ENCODE measurements at regions not wholly inside any gene's neighbourhood (a gene's known extent, or its start where the extent isn't known, plus 50 kb on each side); places are given as distances from the start of the nearest gene placed in this dataset.
A peak's percentile ranks its signal among the peaks of the same experiment; 100 is the strongest.

DNA sequence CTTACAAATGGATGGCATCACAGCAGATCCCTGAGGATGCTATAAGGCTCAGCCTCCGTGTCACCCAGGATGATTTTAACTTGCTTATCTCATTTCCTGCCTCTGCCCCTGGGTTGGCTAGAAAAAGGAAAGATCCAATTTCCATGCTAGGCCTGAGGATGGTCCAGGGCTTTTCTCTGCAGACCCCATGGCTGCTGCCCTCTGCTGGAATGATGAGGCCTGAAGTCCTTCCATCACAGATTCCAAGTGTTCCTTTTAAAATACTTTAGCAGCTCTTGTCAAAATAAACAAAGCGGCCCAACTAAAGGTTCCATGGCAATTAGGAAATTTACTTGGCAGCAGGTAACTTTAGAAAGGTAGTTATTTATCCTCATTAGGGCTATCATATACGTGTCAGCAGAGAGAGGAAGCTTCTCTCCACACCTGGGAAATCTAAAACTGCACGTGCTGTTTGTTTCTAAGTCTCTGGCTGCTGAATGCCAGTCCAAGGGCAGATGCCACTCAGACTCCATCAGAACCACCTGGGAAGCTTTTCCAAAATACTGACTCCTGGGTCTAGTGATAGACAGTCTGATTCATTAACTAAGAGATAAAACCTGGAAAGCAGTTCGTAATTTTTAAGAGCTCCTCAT, 401.9 kb upstream of the IL12A start:
- H3K4me1 ChIP-seq (ENCODE audit: control insufficient read depth, extremely low read depth, insufficient read depth, low read length) = no peaks in the 10 kb centered on the region
- TF ChIP-seq EZH2 (IDR thresholded peaks at IDR 0.05; ENCODE audit: low read length, missing control alignments) = no peak
- TF ChIP-seq, protein P1, sequence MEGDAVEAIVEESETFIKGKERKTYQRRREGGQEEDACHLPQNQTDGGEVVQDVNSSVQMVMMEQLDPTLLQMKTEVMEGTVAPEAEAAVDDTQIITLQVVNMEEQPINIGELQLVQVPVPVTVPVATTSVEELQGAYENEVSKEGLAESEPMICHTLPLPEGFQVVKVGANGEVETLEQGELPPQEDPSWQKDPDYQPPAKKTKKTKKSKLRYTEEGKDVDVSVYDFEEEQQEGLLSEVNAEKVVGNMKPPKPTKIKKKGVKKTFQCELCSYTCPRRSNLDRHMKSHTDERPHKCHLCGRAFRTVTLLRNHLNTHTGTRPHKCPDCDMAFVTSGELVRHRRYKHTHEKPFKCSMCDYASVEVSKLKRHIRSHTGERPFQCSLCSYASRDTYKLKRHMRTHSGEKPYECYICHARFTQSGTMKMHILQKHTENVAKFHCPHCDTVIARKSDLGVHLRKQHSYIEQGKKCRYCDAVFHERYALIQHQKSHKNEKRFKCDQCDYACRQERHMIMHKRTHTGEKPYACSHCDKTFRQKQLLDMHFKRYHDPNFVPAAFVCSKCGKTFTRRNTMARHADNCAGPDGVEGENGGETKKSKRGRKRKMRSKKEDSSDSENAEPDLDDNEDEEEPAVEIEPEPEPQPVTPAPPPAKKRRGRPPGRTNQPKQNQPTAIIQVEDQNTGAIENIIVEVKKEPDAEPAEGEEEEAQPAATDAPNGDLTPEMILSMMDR (conservative IDR thresholded peaks at IDR 0.05 in 1 of 2, IDR thresholded peaks at IDR 0.05 in 1 of 2; ENCODE audit: low read depth in 1 of 2, low read length in 2 of 2) = peak; percentile 62 to 67
- H3K4me2 ChIP-seq (ENCODE audit: extremely low read depth, insufficient read depth, low read length) = no peak overlapping the region
- H2AFZ ChIP-seq (ENCODE audit: low read length) = no peak overlapping the region
- no peak overlapping the region for H3K27ac ChIP-seq (ENCODE audit: insufficient read depth, low read length)
- H3K36me3 ChIP-seq (ENCODE audit: control insufficient read depth, insufficient read depth, low read length) = no peaks in the 10 kb centered on the region
- H3K4me3 ChIP-seq (replicated peaks in 1 of 4; ENCODE audit: control extremely low read depth in 1 of 4, insufficient read depth in 1 of 4, low read depth in 3 of 4, low read length in 4 of 4) = no peak overlapping the region
- H3K27me3 ChIP-seq (ENCODE audit: control insufficient read depth, insufficient read depth, low read length) = no peaks in the 10 kb centered on the region
- no peaks in the 10 kb centered on the region for H4K20me1 ChIP-seq (ENCODE audit: control insufficient read depth, extremely low read depth, insufficient read depth, low read length)
- peak; percentile 37 to 59 for DNase-seq (ENCODE audit: low read depth in 2 of 2)
- no peaks in the 10 kb centered on the region for H3K79me2 ChIP-seq (ENCODE audit: control insufficient read depth, insufficient read depth, low read length)
- no peak overlapping the region for H3K9ac ChIP-seq (ENCODE audit: insufficient read depth, low read length)
- H3K9me3 ChIP-seq (ENCODE audit: control insufficient read depth, insufficient read depth, low read depth, low read length) = no peaks in the 10 kb centered on the region

DNA sequence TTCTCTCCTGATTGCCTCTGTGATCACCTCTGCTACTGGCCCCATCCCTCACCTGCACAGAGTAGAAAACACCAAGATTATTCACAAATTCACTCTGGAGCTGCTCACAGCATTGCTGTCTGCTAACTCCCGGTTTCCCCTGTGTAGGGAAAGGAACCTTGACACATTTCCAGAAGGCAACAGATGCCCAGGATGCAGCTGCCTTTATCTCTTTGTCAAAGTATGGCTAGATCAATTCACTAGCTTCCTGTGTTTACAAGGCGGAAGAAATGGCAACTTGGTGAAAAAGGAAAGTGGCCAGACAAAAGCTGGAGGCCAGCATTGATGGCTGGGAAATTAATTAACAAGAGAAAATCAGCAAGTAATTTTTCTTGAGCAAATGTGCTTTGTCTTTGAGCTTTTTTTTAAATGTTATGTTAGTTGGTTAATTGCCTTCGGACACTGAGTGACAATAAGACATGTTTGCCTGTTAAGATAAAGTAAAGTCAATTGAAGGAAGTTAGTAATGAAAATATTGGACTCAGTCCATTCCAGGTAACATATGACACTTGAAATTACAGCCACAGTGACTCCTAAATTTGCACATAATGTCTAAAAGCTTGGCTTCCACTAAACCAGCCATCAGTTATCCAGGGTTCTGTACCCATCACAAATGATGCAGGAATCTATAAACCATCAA, 394.6 kb upstream of the IL12A start:
- no peak overlapping the region for H3K27ac ChIP-seq (ENCODE audit: insufficient read depth, low read length)
- no peak overlapping the region for H3K4me2 ChIP-seq (ENCODE audit: extremely low read depth, insufficient read depth, low read length)
- H3K27me3 ChIP-seq (ENCODE audit: control insufficient read depth, insufficient read depth, low read length) = peaks cover 16% of the 10 kb centered on the region

DNA sequence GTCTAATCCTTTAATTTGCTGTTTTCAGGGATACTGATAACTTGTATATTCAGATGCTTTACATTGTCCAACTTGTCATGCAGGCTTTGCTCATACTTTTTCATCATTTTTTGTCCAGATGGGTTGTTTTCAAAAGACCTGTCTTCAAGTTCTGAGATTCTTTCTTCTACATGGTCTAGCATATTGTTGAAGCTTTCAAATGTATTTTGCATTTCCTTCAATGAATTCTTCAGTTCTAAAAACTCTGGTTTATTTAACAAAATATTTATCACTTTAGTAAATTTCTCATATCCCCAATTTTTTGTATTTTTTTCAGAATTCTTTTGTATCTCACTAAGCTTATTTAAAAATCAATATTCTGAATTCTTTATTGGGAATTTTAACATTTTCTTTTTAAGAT, 388.3 kb upstream of the IL12A start:
- H3K79me2 ChIP-seq (ENCODE audit: control insufficient read depth, insufficient read depth, low read length) = no peaks in the 10 kb centered on the region
- H3K4me2 ChIP-seq (ENCODE audit: extremely low read depth, insufficient read depth, low read length) = no peak overlapping the region
- no peaks in the 10 kb centered on the region for H4K20me1 ChIP-seq (ENCODE audit: control insufficient read depth, extremely low read depth, insufficient read depth, low read length)
- DNase-seq (ENCODE audit: low read depth in 2 of 2) = peak in 1 of 2 donors; percentile 15
- H3K4me1 ChIP-seq (ENCODE audit: control insufficient read depth, extremely low read depth, insufficient read depth, low read length) = no peaks in the 10 kb centered on the region
- H3K27me3 ChIP-seq (ENCODE audit: control insufficient read depth, insufficient read depth, low read length) = peaks cover 5% of the 10 kb centered on the region
- H3K27ac ChIP-seq (ENCODE audit: insufficient read depth, low read length) = no peak overlapping the region
- H3K9me3 ChIP-seq (ENCODE audit: control insufficient read depth, insufficient read depth, low read depth, low read length) = no peaks in the 10 kb centered on the region
- no peak overlapping the region for H3K4me3 ChIP-seq (replicated peaks in 1 of 4; ENCODE audit: control extremely low read depth in 1 of 4, insufficient read depth in 1 of 4, low read depth in 3 of 4, low read length in 4 of 4)
- H3K9ac ChIP-seq (ENCODE audit: insufficient read depth, low read length) = no peak overlapping the region
- TF ChIP-seq, protein P1 (conservative IDR thresholded peaks at IDR 0.05 in 1 of 2, IDR thresholded peaks at IDR 0.05 in 1 of 2; ENCODE audit: low read depth in 1 of 2, low read length in 2 of 2) = no peak
- TF ChIP-seq EZH2 (IDR thresholded peaks at IDR 0.05; ENCODE audit: low read length, missing control alignments) = no peak
- no peak overlapping the region for H2AFZ ChIP-seq (ENCODE audit: low read length)
- no peaks in the 10 kb centered on the region for H3K36me3 ChIP-seq (ENCODE audit: control insufficient read depth, insufficient read depth, low read length)

More for the DNA sequence above, 394.6 kb upstream of the IL12A start:
- Histone ChIP-seq H3K36me3 (ENCODE audit: control insufficient read depth, insufficient read depth, low read length) (no peaks in the 10 kb centered on the region), H3K9me3 (ENCODE audit: control insufficient read depth, insufficient read depth, low read depth, low read length) (no peaks in the 10 kb centered on the region), H3K79me2 (ENCODE audit: control insufficient read depth, insufficient read depth, low read length) (no peaks in the 10 kb centered on the region), H3K4me1 (ENCODE audit: control insufficient read depth, extremely low read depth, insufficient read depth, low read length) (no peaks in the 10 kb centered on the region), H3K4me3 (replicated peaks in 1 of 4; ENCODE audit: control extremely low read depth in 1 of 4, insufficient read depth in 1 of 4, low read depth in 3 of 4, low read length in 4 of 4) (no peak overlapping the region), H4K20me1 (ENCODE audit: control insufficient read depth, extremely low read depth, insufficient read depth, low read length) (no peaks in the 10 kb centered on the region), H2AFZ (ENCODE audit: low read length) (no peak overlapping the region), H3K9ac (ENCODE audit: insufficient read depth, low read length) (no peak overlapping the region)
- TF ChIP-seq, protein P1 (conservative IDR thresholded peaks at IDR 0.05 in 1 of 2, IDR thresholded peaks at IDR 0.05 in 1 of 2; ENCODE audit: low read depth in 1 of 2, low read length in 2 of 2) = no peak
- no peak for TF ChIP-seq EZH2 (IDR thresholded peaks at IDR 0.05; ENCODE audit: low read length, missing control alignments)
- no peak for DNase-seq (ENCODE audit: low read depth in 2 of 2)
